ENCODE measurements at regions not wholly inside any gene's neighbourhood (a gene's known extent, or its start where the extent isn't known, plus 50 kb on each side); places are given as distances from the start of the nearest gene placed in this dataset.

GRCh38 chr5:43903129-43903528 lies 300.1 kb downstream of the NNT start:
- no peak for TF ChIP-seq POLR2A (IDR thresholded peaks at IDR 0.05)
- TF ChIP-seq CTCF (IDR thresholded peaks at IDR 0.05 in 8 of 11, conservative IDR thresholded peaks at IDR 0.05 in 3 of 11) = no peak
- no peak for TF ChIP-seq POLR2AphosphoS5 (IDR thresholded peaks at IDR 0.05)

Data from spleen (tissue), 7 donors.